GM19438 (cell line): ENCODE measurements at regions not wholly inside any gene's neighbourhood (a gene's known extent, or its start where the extent isn't known, plus 50 kb on each side); places are given as distances from the start of the nearest gene placed in this dataset.

ENCODE experiments used
- ATAC-seq: cut with Tn5 transposase; IDR thresholded peaks from one replicate; pipeline ENCODE4 v1.9.1; 2021; ENCODE audit warnings: low read depth; ENCODE audit not compliant: unreplicated experiment

- ATAC-seq = no peak
Measured at GRCh38 chr12:74791365-74791764, 253.7 kb downstream of the ATXN7L3B start.

DNA sequence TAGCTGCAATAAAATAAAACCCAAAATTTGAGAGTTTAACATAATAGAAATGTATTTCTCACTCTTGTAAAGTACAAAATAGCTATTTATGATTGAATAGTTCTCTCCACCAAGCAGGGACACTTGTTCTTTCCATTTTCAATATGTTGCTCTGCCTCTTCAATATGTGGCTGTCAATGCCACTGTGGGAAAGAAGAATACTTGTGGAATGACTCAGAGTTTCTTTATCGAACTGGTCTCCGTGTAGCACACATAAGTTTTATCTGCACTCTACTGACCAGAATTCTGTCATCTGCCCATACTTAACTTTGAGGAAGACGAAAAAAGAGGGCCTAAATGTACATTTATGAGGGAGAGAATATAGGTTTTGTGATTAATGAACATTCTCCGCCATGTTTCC, 256.9 kb downstream of the ATXN7L3B start:
- no peak for ATAC-seq

GRCh38 chr12:74801625-74802024, 264.0 kb downstream of the ATXN7L3B start:
- no peak for ATAC-seq

DNA sequence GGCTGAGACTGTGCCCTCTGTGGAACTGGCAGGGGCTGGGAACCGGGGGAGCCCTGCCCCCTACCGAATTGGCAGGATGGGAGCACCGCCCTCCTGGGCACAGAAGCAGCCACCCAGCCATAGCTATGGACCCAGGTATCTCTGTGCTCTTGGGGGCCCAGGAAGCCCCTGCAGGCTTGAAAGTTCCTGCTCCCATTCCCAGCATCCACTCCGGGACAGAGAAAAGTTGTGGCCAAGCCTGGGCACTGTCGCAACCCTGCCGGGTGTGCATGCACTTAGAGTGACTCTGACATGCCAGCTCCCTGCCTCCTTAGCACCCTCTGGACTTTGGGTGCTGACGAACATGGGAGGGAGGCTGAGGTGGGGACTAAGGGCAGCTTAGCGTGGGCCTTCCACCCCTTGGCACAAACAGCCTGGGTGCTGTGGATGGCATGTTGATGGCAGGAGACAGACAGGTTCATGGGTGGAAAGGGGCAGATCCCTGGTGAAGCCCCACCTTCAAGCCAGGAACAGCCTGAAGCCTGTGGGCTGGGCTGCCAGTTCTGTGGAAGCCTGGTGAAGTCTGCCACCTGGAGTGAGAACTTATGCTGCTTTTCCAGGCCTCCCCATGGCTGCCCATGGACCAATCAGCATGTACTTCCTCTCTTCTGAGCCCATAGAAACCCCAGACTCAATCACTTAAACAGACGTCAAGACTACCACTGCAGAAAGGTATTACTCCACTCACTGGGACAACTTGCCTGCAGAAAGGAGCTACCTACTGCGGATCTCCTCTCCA, 279.0 kb downstream of the ATXN7L3B start:
- ATAC-seq = no peak

DNA sequence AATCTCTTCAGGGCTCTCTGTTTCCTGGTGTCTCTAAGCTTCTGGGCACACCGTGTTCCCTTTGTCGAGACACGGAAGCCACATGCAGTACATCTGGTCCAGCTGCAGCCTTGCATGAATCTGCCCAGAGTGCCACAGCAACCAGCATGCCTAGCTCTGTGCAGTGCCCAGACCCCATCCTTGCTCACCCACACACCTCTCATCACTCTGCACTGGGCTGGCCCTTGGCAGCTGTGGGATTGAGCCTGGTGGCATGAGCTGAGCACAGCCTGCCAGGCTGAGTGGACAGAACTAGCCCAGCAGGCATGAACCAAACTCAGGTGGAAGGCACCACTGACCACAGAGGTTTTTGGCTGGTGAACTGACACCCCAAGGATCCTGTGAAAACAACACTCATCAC, 279.9 kb downstream of the ATXN7L3B start:
- ATAC-seq = no peak

DNA sequence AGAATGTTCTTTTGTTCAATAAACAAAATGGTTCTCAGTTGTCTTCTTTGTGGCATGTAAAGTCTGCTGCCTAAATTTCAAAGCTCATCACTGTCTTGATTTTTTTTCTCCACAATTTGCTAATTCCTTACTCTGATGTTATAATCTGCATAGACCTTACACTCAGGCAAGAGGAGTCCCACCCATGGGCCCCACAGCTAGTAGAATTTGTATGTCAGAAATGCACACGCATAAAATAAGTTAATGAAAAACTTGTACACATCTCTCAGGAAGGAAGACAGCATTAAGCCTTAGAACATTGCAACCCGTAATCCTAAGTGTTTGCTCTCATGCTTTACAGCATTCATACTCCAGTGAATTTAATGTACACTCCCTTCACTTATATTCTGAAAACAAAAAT, 280.8 kb downstream of the ATXN7L3B start:
- no peak for ATAC-seq

DNA sequence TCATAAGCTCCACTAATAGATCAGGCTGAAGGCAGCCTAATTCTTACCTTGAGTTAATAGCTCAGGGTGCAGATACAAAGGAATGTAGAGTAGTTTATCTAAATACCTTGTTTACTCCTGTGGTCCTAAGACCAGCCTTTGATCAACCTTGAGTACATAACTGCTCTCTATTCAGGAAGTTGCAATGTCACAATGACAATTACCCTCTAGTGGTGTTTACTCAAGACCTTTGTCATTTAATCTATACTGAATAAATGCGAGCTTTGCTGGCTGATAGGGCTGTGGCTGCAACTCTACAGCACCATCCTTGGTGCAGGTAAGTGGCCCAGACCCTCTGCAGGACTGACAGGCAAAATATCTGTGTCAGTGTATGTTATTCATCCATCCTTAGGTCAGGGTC, 282.7 kb downstream of the ATXN7L3B start:
- ATAC-seq = no peak

DNA sequence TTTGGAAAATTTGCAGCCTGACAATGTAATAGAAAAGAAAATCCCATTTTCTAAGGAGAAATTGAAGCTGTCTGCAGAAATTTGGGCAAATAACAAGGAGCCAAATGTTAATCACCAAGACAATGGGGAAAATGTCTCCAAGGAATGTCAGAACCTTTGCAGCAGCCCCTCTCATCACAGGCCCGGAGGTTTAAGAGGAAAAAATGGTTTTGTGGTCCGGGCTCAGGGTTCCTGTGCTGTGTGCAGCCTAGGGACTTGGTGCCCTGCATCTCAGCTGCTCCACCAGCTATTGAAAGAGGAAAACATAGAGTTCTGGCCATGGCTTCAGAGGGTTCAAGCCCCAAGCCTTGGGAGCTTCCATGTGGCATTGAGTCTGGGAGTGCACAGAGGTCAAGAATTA, 298.9 kb downstream of the ATXN7L3B start:
- ATAC-seq = no peak

DNA sequence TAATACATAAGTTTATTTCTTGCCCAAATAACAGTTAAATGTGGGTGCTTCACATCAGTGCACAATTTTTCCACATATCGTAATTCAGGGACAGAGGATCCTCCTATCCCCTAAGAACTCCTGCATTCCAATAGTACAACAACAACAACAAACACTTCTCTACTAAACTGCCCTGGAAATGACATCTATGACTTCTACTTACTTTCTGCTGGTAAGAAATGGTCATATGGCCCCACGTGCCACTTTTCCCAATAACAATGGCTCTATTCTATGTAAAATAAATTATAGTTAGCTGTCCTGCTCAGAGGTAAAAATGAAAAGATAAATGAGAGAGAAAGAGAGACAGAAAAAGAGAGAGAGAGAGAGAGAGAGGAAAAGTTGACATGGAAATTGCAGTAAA, 308.5 kb downstream of the ATXN7L3B start:
- no peak for ATAC-seq

DNA sequence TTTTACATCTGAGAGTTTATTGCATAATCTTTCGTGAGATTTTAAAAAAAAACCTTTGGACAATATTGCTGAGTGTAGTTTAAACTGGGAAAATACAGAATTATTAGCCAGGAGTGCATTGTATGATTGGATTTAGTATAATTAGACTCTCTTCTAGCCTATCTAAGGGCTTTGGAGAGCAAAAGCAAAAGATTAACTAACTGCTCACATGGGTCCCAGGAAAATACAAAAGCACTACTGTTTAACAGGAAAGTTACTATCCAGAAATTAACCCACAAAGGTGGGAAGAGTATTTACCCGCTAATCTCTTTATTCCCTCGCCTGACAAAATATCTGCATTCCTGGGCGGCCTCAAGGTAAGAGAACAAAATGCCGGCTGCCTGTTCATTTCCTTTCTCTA, 309.5 kb downstream of the ATXN7L3B start:
- no peak for ATAC-seq

GRCh38 chr12:74848006-74848405, 310.4 kb downstream of the ATXN7L3B start:
- no peak for ATAC-seq

DNA sequence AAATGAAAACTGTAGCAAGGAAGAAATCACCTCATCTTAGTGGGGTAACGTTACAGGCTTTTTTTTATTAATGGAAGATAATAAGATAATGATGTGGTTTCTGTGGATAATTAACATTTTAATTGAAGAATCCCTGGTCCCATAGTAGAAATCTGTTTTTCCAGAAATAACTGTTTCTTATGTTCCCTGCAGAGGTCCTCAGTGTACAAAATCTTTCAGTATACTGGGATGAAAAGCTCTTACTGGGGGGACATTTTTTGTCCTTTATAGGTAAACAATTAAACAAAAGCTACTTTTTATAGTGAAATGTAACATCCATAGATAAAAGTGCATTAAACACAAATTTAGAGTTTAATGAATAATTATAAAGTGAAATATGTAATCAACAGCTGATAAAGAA, 312.2 kb downstream of the ATXN7L3B start:
- no peak for ATAC-seq

DNA sequence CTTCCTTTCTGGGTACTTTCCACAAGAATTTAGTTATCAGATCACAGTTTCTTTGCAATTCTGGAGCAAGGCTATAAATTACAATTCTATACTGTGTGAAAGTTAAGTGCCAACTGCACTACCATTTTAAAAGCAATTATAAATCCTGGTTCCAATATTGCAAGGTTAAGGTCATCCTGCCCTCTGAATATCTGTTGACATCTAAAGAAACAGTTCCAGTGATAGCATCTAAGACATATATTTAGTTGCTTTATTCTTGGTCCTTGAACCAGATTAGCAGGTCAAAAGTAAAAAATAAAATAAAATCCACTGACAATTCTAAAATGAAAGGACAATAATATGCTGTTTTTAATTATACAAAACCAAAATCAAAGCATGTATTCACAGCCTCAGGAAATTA, 334.2 kb downstream of the ATXN7L3B start:
- ATAC-seq = no peak

DNA sequence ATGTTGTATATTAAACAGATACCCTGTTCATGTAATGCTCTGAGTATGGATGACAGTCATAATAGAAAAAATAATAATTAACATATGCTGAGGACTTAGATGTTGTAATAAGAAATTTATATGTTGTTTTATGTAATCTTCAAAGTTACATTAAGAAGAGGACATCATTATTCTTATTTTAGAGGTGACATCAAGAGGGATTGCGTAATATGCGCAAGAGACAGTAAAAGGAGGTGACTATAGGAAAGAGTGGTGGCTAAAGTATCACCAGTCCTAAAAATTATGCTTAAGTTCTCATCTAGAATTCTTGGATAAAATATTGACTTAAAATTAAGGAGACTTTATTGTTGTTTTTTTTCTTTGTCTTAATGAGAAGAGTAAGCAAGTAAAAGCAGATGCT, 323.9 kb downstream of the KCNC2 start:
- no peak for ATAC-seq

DNA sequence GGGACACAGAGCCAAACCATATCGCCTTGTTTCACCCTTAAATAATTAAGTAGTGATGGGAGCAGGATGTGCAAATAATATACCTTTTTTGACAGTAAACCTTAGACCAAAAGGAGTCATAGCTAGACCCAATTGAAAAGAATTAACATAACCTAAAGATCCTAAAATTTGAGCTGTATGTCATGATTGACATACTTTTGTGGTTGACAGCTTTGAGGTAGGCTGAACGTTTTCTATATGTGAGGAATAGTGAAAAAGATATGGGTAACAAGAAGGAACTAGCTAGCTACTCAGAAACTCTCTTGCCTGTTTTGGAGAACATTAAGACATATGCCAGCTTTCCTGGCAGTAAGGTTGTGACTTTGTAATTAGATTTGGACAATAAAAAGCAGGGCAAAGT, 320.6 kb downstream of the KCNC2 start:
- ATAC-seq = no peak

- ATAC-seq = peak; percentile 42
Measured at GRCh38 chr12:74889563-74890236, 319.9 kb downstream of the KCNC2 start.

GRCh38 chr12:74890237-74890599, 319.4 kb downstream of the KCNC2 start:
- peak; percentile 96 for ATAC-seq

DNA sequence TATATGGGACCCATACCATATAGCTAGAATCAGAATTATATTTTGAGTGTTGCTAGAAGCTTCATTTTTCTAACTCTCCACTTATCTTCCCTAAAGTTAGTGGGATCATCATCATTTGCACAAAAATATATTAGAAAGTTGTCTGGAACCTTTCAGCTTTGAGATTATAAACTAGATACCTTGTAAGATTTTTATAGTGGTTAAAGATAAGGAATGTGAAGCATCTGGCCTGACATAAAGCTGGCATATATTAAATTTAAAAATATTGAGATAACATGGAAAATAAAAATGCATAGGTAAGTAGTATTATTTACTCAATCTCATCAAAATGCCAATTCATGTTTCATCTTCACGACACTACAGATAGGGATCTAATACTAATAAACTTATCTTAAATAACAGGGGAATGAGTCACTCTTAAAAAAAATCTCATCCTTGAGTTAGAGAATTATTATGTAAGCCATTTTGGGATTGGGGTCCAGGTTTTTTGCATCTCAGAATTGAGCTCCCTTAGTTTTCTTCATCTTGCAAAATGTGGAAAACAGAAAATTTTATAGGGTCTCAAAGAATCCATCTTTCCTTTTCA, 318.5 kb downstream of the KCNC2 start:
- no peak for ATAC-seq

DNA sequence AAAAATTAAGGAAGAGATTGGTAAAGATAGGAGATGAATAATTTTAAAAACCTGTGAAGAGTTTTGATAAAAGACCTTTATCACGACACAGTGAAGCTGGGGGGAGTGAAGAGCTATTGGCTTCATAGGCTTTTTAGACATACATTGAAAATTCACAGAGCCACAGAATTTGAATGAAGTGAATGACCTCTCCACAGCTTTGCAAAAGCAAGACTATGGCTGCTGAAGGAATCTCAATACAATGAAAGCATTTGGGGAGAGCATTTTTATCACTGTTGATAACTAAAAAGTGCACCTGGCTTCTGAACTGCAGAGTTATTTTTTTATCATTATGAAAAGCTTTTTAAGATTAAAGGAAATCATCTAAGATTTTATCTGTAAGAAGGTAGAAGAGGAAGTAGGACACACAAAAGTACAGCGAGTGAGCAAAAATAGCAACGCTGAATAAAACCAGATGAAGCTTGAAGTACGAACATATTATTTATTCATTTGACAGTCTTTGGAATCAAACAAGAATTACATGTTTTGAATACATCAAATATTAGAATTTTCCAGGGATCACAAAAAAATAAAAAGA, 317.5 kb downstream of the KCNC2 start:
- ATAC-seq = no peak

DNA sequence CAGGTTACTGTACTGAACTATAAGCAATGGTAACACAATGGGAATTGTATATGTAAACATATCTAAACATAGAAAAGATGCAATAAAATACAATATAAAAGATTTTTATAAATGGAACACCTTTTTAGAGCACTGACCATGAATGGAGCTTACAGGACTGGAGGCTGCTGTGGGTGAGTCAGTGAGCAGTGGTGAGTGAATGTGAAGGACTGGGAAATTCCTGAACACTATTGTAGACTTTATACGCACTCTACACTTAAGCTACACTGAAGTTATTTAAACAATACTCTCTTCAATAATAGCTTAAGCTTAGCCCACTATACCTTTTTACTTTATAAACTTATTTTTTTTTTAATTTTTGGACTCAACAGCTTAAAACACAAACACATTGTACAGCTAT, 313.5 kb downstream of the KCNC2 start:
- no peak for ATAC-seq

GRCh38 chr12:74897425-74898211, 312.0 kb downstream of the KCNC2 start:
- ATAC-seq = no peak
